BLaER1 (cell line): ENCODE measurements at regions not wholly inside any gene's neighbourhood (a gene's known extent, or its start where the extent isn't known, plus 50 kb on each side); places are given as distances from the start of the nearest gene placed in this dataset.
A peak's percentile ranks its signal among the peaks of the same experiment; 100 is the strongest.
"Not testable (repeated sequence)": the region's sequence is repeated elsewhere in the genome, so short reads cannot be mapped to it uniquely, and the experiment has no call there.

Source experiments
- H3K27ac ChIP-seq: shearing (Covaris generic); formaldehyde crosslinking; 2 replicates; pipeline ENCODE4 v1.8.1; 2022
- H3K27me3 ChIP-seq: shearing (Covaris generic); formaldehyde crosslinking; 2 replicates; pipeline ENCODE4 v1.8.1; 2022
- H3K36me3 ChIP-seq: shearing (Covaris generic); formaldehyde crosslinking; 2 replicates; pipeline ENCODE4 v1.8.1; 2022
- H3K4me1 ChIP-seq: shearing (Covaris generic); formaldehyde crosslinking; 2 replicates; pipeline ENCODE4 v1.8.1; 2022
- H3K4me2 ChIP-seq: shearing (Covaris generic); formaldehyde crosslinking; 2 replicates; pipeline ENCODE4 v1.8.1; 2022
- H3K4me3 ChIP-seq: shearing (Covaris generic); formaldehyde crosslinking; 2 replicates; pipeline ENCODE4 v1.8.1; 2022
- H3K9ac ChIP-seq: shearing (Covaris generic); formaldehyde crosslinking; 2 replicates; pipeline ENCODE4 v1.8.1; 2022
- H3K9me3 ChIP-seq: shearing (Covaris generic); formaldehyde crosslinking; 2 replicates; pipeline ENCODE4 v1.8.1; 2022
- H4K20me1 ChIP-seq: shearing (Covaris generic); formaldehyde crosslinking; 2 replicates; pipeline ENCODE4 v1.8.1; 2022
- Cebpa-rat ChIP-seq: shearing (Covaris generic); IDR thresholded peaks from 2 replicates; pipeline ENCODE4 v1.8.1; 2022

- no peak overlapping the region for H3K4me3 ChIP-seq
- peaks cover 16% of the 10 kb centered on the region for H3K4me1 ChIP-seq
- peaks cover 3% of the 10 kb centered on the region; the same call in 1 of the 2 replicates for H3K9me3 ChIP-seq
- H4K20me1 ChIP-seq: no peaks in the 10 kb centered on the region
- H3K27ac ChIP-seq: no peak overlapping the region
- no peak for TF ChIP-seq Cebpa-rat
- no peak overlapping the region for H3K9ac ChIP-seq
- peaks cover 65% of the 10 kb centered on the region for H3K27me3 ChIP-seq
- H3K4me2 ChIP-seq: no peak overlapping the region
- H3K36me3 ChIP-seq: no peaks in the 10 kb centered on the region
Observed at GRCh38 chrX:88990882-88991582, 244.0 kb downstream of the CPXCR1 start.

DNA sequence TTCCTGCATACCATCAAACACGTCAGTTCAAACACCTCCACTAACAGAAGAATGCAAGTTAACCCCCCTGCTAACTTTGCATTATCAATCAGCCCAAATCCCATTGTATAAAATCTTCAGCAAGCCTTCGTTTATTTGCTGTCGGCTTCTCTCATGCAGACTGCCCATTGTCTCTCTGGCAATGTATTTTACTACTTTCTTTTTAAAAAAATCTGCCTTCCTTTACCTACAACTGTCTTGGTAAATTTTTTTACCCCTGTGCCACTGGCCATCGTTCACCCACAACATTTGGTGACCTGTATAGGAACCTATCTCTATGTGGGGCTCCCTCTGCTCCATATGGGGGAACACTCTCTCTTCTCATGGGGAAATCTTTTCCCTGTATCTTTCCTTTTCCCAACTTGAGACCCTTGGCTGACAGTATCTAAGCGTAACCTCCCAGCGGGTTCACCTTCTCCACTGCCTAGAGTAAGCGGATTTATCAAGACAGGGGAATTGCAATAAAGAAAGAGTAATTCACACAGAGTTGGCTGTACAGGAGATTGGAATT lies 244.6 kb downstream of the CPXCR1 start:
- no peak overlapping the region for H3K27ac ChIP-seq
- no peak for TF ChIP-seq Cebpa-rat
- H3K36me3 ChIP-seq: no peaks in the 10 kb centered on the region
- no peak overlapping the region for H3K4me2 ChIP-seq
- peaks cover 66% of the 10 kb centered on the region for H3K27me3 ChIP-seq
- peaks cover 16% of the 10 kb centered on the region for H3K4me1 ChIP-seq
- no peaks in the 10 kb centered on the region for H4K20me1 ChIP-seq
- H3K9ac ChIP-seq: no peak overlapping the region
- no peak overlapping the region for H3K4me3 ChIP-seq
- peaks cover 4% of the 10 kb centered on the region for H3K9me3 ChIP-seq

GRCh38 chrX:89021964-89022363 lies 274.9 kb downstream of the CPXCR1 start:
- no peaks in the 10 kb centered on the region for H3K4me1 ChIP-seq
- no peak overlapping the region for H3K4me3 ChIP-seq
- no peak overlapping the region for H3K9ac ChIP-seq
- H3K27me3 ChIP-seq: peaks cover 53% of the 10 kb centered on the region
- H4K20me1 ChIP-seq: no peaks in the 10 kb centered on the region
- no peaks in the 10 kb centered on the region for H3K36me3 ChIP-seq
- no peak overlapping the region for H3K4me2 ChIP-seq
- TF ChIP-seq Cebpa-rat: no peak
- H3K27ac ChIP-seq: no peak overlapping the region
- no peaks in the 10 kb centered on the region for H3K9me3 ChIP-seq

- peaks cover 12% of the 10 kb centered on the region for H3K4me1 ChIP-seq
- H3K4me2 ChIP-seq: no peak overlapping the region
- no peak overlapping the region for H3K27ac ChIP-seq
- H3K36me3 ChIP-seq: no peaks in the 10 kb centered on the region
- no peaks in the 10 kb centered on the region for H4K20me1 ChIP-seq
- H3K9ac ChIP-seq: no peak overlapping the region
- peaks cover 64% of the 10 kb centered on the region for H3K27me3 ChIP-seq
- no peak for TF ChIP-seq Cebpa-rat
- peaks cover 23% of the 10 kb centered on the region for H3K9me3 ChIP-seq
- H3K4me3 ChIP-seq: no peak overlapping the region
Observed at GRCh38 chrX:89033723-89034122, 286.7 kb downstream of the CPXCR1 start.

- TF ChIP-seq Cebpa-rat: no peak
- no peak overlapping the region for H3K27ac ChIP-seq
- H3K9ac ChIP-seq: no peak overlapping the region
- peaks cover 23% of the 10 kb centered on the region for H3K9me3 ChIP-seq
- H3K36me3 ChIP-seq: no peaks in the 10 kb centered on the region
- peaks cover 12% of the 10 kb centered on the region for H3K4me1 ChIP-seq
- H3K4me2 ChIP-seq: 0 out of 2 replicates have a peak overlapping the region, but pooled peaks have one; percentile 10
- peaks cover 64% of the 10 kb centered on the region for H3K27me3 ChIP-seq
- no peak overlapping the region for H3K4me3 ChIP-seq
- no peaks in the 10 kb centered on the region for H4K20me1 ChIP-seq
Observed at GRCh38 chrX:89034679-89035078, 287.7 kb downstream of the CPXCR1 start.

DNA sequence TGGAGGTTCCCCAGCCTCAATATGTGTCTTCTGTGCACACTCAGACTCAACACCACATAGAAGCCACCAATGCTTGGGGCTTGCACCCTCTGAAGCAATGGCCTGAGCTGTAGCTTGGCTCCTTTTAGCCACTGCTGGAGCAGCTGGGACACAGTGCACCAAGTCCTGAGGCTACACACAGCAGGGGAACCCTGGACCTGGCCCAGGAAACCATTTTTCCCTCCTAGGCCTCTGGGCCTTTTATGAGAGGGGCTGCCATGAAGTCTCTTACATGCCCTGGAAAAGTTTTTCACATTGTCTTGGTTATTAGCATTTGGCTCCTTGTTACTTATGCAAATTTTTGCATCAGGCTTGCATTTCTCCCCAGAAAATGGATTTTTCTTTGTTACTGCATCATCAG lies 306.2 kb downstream of the CPXCR1 start:
- no peaks in the 10 kb centered on the region for H3K4me1 ChIP-seq
- TF ChIP-seq Cebpa-rat: no peak
- no peaks in the 10 kb centered on the region for H3K36me3 ChIP-seq
- no peak overlapping the region for H3K9ac ChIP-seq
- H3K4me3 ChIP-seq: no peak overlapping the region
- H3K27ac ChIP-seq: no peak overlapping the region
- H3K27me3 ChIP-seq: peaks cover 80% of the 10 kb centered on the region
- H3K4me2 ChIP-seq: no peak overlapping the region
- peaks cover 8% of the 10 kb centered on the region; the same call in 1 of the 2 replicates for H3K9me3 ChIP-seq
- H4K20me1 ChIP-seq: no peaks in the 10 kb centered on the region

- not testable (repeated sequence) for H3K4me1 ChIP-seq, H3K4me2 ChIP-seq, H3K9me3 ChIP-seq, H3K9ac ChIP-seq, H3K36me3 ChIP-seq, H3K27ac ChIP-seq, H3K4me3 ChIP-seq, H4K20me1 ChIP-seq
- peaks cover 47% of the 10 kb centered on the region for H3K27me3 ChIP-seq
Observed at GRCh38 chrX:89099587-89099986, 352.6 kb downstream of the CPXCR1 start.

DNA sequence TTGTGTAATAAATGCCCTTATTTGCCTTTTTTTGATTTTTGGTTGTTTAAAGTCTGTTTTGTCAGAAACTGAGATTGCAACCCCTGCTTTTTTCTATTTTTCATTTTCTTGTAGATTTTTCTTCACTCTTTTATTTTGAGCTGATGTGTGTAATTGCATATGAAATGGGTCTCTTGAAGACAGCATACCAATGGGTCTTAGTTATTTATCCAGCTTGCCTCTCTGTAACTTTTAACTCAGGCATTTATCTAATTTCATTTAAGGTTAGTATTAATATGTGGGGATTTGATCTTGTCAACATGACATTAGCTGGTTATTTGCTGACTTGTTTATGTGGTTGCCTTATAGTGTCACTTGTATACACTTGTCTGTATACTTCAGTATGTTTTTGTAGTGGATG lies 378.0 kb downstream of the CPXCR1 start:
- Histone ChIP-seq H3K4me3 (no peak overlapping the region), H3K27ac (no peak overlapping the region), H3K9me3 (peaks cover 25% of the 10 kb centered on the region), H3K4me2 (no peak overlapping the region), H3K36me3 (no peaks in the 10 kb centered on the region), H3K27me3 (peaks cover 74% of the 10 kb centered on the region), H4K20me1 (no peaks in the 10 kb centered on the region), H3K4me1 (no peaks in the 10 kb centered on the region), H3K9ac (no peak overlapping the region)
- TF ChIP-seq Cebpa-rat: no peak
